OCI-LY3 (cell line): ENCODE measurements at regions not wholly inside any gene's neighbourhood (a gene's known extent, or its start where the extent isn't known, plus 50 kb on each side); places are given as distances from the start of the nearest gene placed in this dataset.

Experiments
- H2AFZ ChIP-seq: fragments of 200-600, 300-600 bp; shearing (Covaris generic); 2 replicates; pipeline ENCODE4 v1.6.0; 2014; ENCODE audit warnings: antibody characterized with exemption, low read depth, low read length
- H3K27ac ChIP-seq: fragments of 200-600, 300-600 bp; sonication (generic); 2 replicates; pipeline ENCODE4 v1.5.1; 2014; ENCODE audit warnings: mild to moderate bottlenecking, low read length, moderate library complexity, mixed read lengths
- H3K27me3 ChIP-seq: fragments of 200-600, 300-600 bp; sonication (generic); 2 replicates; pipeline ENCODE4 v1.6.1; 2014; ENCODE audit warnings: low read depth, low read length, mixed read lengths
- H3K36me3 ChIP-seq: fragments of 200-600, 300-600 bp; sonication (generic); replicated peaks from 2 replicates; pipeline ENCODE3; 2014; ENCODE audit warnings: low read depth, low read length, mixed read lengths
- H3K4me1 ChIP-seq: fragments of 300-600, 200-600 bp; sonication (generic); 2 replicates; pipeline ENCODE4 v1.6.1; 2014; ENCODE audit warnings: low read length, mixed read lengths
- H3K4me2 ChIP-seq: fragments of 200-600, 300-600 bp; sonication (generic); 2 replicates; pipeline ENCODE4 v1.6.1; 2014; ENCODE audit warnings: low read length, mixed read lengths
- H3K4me3 ChIP-seq: fragments of 300-600, 200-600 bp; sonication (generic); 2 replicates; pipeline ENCODE4 v1.5.1; 2014; ENCODE audit warnings: antibody characterized with exemption, mild to moderate bottlenecking, low read length, moderate library complexity
- H3K79me2 ChIP-seq: fragments of 300-600, 200-600 bp; shearing (Covaris generic); 2 replicates; pipeline ENCODE4 v1.6.1; 2014; ENCODE audit warnings: mild to moderate bottlenecking, low read length, mixed read lengths
- H3K9ac ChIP-seq: fragments of 300-600, 200-600 bp; shearing (Covaris generic); 2 replicates; pipeline ENCODE4 v1.6.0; 2014; ENCODE audit warnings: mild to moderate bottlenecking, low read length, moderate library complexity
- H3K9me3 ChIP-seq: fragments of 200-600, 300-600 bp; shearing (Covaris generic); 2 replicates; pipeline ENCODE4 v1.6.1; 2014; ENCODE audit warnings: low read length, mixed read lengths; ENCODE audit not compliant: insufficient read depth
- H4K20me1 ChIP-seq: fragments of 200-600, 300-600 bp; sonication (generic); 2 replicates; pipeline ENCODE4 v1.6.1; 2016; ENCODE audit warnings: low read length, mixed read lengths; ENCODE audit not compliant: insufficient read depth
- CTCF ChIP-seq: fragments of 200-600, 300-600 bp; sonication (generic); IDR thresholded peaks from 2 replicates; pipeline ENCODE4 v1.5.1; 2014; ENCODE audit warnings: antibody characterized with exemption, low read length, low read depth
- EZH2phosphoT487 ChIP-seq: fragments of 200-600 bp; shearing (Covaris generic); IDR thresholded peaks from 2 replicates; pipeline ENCODE4 v1.6.1; 2018; ENCODE audit warnings: antibody characterized with exemption, mixed run types, low read depth

- no peaks in the 10 kb centered on the region for H3K79me2 ChIP-seq
- no peak overlapping the region for H3K4me3 ChIP-seq
- H3K36me3 ChIP-seq: no peaks in the 10 kb centered on the region
- H4K20me1 ChIP-seq: no peaks in the 10 kb centered on the region
- no peak overlapping the region for H3K27ac ChIP-seq
- no peak for TF ChIP-seq CTCF
- TF ChIP-seq EZH2phosphoT487: no peak
- H3K9me3 ChIP-seq: 0 out of 2 replicates have a peak, but pooled peaks cover 6% of the 10 kb centered on the region
- H3K27me3 ChIP-seq: peaks cover 5% of the 10 kb centered on the region; the same call in 1 of the 2 replicates
- H3K9ac ChIP-seq: no peak overlapping the region
- H3K4me1 ChIP-seq: peaks cover 13% of the 10 kb centered on the region
- H2AFZ ChIP-seq: no peak overlapping the region
- no peak overlapping the region for H3K4me2 ChIP-seq
These were observed 104.6 kb downstream of the FHDC1 start for GRCh38 chr4:153040677-153041076.

GRCh38 chr4:153044036-153044435 lies 107.9 kb downstream of the FHDC1 start:
- H3K4me2 ChIP-seq: no peak overlapping the region
- no peaks in the 10 kb centered on the region; the same call in 1 of the 2 replicates for H3K27me3 ChIP-seq
- no peaks in the 10 kb centered on the region for H4K20me1 ChIP-seq
- H3K9ac ChIP-seq: no peak overlapping the region
- no peaks in the 10 kb centered on the region for H3K79me2 ChIP-seq
- H3K36me3 ChIP-seq: no peaks in the 10 kb centered on the region
- H2AFZ ChIP-seq: no peak overlapping the region
- H3K4me1 ChIP-seq: peaks cover 20% of the 10 kb centered on the region
- 0 out of 2 replicates have a peak, but pooled peaks cover 6% of the 10 kb centered on the region for H3K9me3 ChIP-seq
- no peak overlapping the region for H3K27ac ChIP-seq
- H3K4me3 ChIP-seq: no peak overlapping the region
- TF ChIP-seq EZH2phosphoT487: no peak
- no peak for TF ChIP-seq CTCF

- no peaks in the 10 kb centered on the region for H3K79me2 ChIP-seq
- no peaks in the 10 kb centered on the region for H3K27me3 ChIP-seq
- peaks cover 20% of the 10 kb centered on the region for H3K4me1 ChIP-seq
- peak overlapping the region; percentile 28; the same call in 1 of the 2 replicates for H3K4me3 ChIP-seq
- 0 out of 2 replicates have a peak, but pooled peaks cover 6% of the 10 kb centered on the region for H3K9me3 ChIP-seq
- H4K20me1 ChIP-seq: no peaks in the 10 kb centered on the region
- H3K4me2 ChIP-seq: peak overlapping the region; percentile 56
- H3K27ac ChIP-seq: peak overlapping the region; percentile 1; the same call in 1 of the 2 replicates
- H3K9ac ChIP-seq: peak overlapping the region; percentile 4; the same call in 1 of the 2 replicates
- TF ChIP-seq CTCF: no peak
- TF ChIP-seq EZH2phosphoT487: no peak
- H3K36me3 ChIP-seq: no peaks in the 10 kb centered on the region
- no peak overlapping the region for H2AFZ ChIP-seq
These were observed 109.2 kb downstream of the FHDC1 start for GRCh38 chr4:153045111-153045982.

GRCh38 chr4:153058671-153059060 lies 122.5 kb downstream of the FHDC1 start:
- no peak overlapping the region for H3K9ac ChIP-seq
- TF ChIP-seq CTCF (no peak), EZH2phosphoT487 (no peak)
- H3K9me3 ChIP-seq: no peaks in the 10 kb centered on the region
- H3K36me3 ChIP-seq: no peaks in the 10 kb centered on the region
- no peak overlapping the region for H3K27ac ChIP-seq
- no peak overlapping the region for H2AFZ ChIP-seq
- no peaks in the 10 kb centered on the region for H4K20me1 ChIP-seq
- H3K27me3 ChIP-seq: peaks cover 21% of the 10 kb centered on the region; the same call in 1 of the 2 replicates
- H3K4me3 ChIP-seq: no peak overlapping the region
- peaks cover 17% of the 10 kb centered on the region for H3K4me1 ChIP-seq
- no peaks in the 10 kb centered on the region for H3K79me2 ChIP-seq
- H3K4me2 ChIP-seq: no peak overlapping the region
